NCI-H1436 (cell line): ENCODE measurements at regions not wholly inside any gene's neighbourhood (a gene's known extent, or its start where the extent isn't known, plus 50 kb on each side); places are given as distances from the start of the nearest gene placed in this dataset.

Source experiments
- DNase-seq: peaks from one replicate; lab custom pipeline; 2025; lab: John Stamatoyannopoulos, UW

GRCh38 chr21:27425172-27425571 is 458.3 kb upstream of the ADAMTS5 start:
- DNase-seq: no peak

- no peak for DNase-seq
These were observed 457.7 kb upstream of the ADAMTS5 start for GRCh38 chr21:27424601-27425000.

- DNase-seq: no peak
These were observed 457.2 kb upstream of the ADAMTS5 start for GRCh38 chr21:27423906-27424595.

- no peak for DNase-seq
These were observed 456.1 kb upstream of the ADAMTS5 start for GRCh38 chr21:27423038-27423437.

- no peak for DNase-seq
These were observed 455.5 kb upstream of the ADAMTS5 start for GRCh38 chr21:27422435-27422834.

- no peak for DNase-seq
These were observed 454.8 kb upstream of the ADAMTS5 start for GRCh38 chr21:27421654-27422053.

- DNase-seq: no peak
These were observed 452.3 kb upstream of the ADAMTS5 start for GRCh38 chr21:27419153-27419552.

GRCh38 chr21:27418346-27418745 is 451.5 kb upstream of the ADAMTS5 start:
- no peak for DNase-seq

GRCh38 chr21:27412530-27412929 is 445.6 kb upstream of the ADAMTS5 start:
- no peak for DNase-seq

GRCh38 chr21:27408826-27409225 is 441.9 kb upstream of the ADAMTS5 start:
- no peak for DNase-seq

GRCh38 chr21:27407271-27407670 is 440.4 kb upstream of the ADAMTS5 start:
- DNase-seq: no peak

- DNase-seq: no peak
These were observed 439.6 kb upstream of the ADAMTS5 start for GRCh38 chr21:27406300-27407009.

GRCh38 chr21:27403011-27403410 is 436.1 kb upstream of the ADAMTS5 start:
- DNase-seq: no peak

GRCh38 chr21:27400045-27400444 is 433.2 kb upstream of the ADAMTS5 start:
- DNase-seq: no peak

GRCh38 chr21:27397578-27397977 is 430.7 kb upstream of the ADAMTS5 start:
- no peak for DNase-seq

- DNase-seq: no peak
These were observed 426.8 kb upstream of the ADAMTS5 start for GRCh38 chr21:27393726-27394125.

GRCh38 chr21:27391990-27392389 is 425.1 kb upstream of the ADAMTS5 start:
- DNase-seq: no peak

GRCh38 chr21:27390384-27390783 is 423.5 kb upstream of the ADAMTS5 start:
- no peak for DNase-seq

GRCh38 chr21:27388825-27389224 is 421.9 kb upstream of the ADAMTS5 start:
- DNase-seq: no peak

- DNase-seq: no peak
These were observed 415.5 kb upstream of the ADAMTS5 start for GRCh38 chr21:27382404-27382803.

- DNase-seq: no peak
These were observed 413.4 kb upstream of the ADAMTS5 start for GRCh38 chr21:27380303-27380702.

GRCh38 chr21:27379354-27379753 is 412.5 kb upstream of the ADAMTS5 start:
- DNase-seq: no peak

- DNase-seq: no peak
These were observed 405.5 kb upstream of the ADAMTS5 start for GRCh38 chr21:27372381-27372780.

GRCh38 chr21:27371975-27372331 is 405.1 kb upstream of the ADAMTS5 start:
- no peak for DNase-seq
